HG02610 (cell line): ENCODE measurements at regions not wholly inside any gene's neighbourhood (a gene's known extent, or its start where the extent isn't known, plus 50 kb on each side); places are given as distances from the start of the nearest gene placed in this dataset.

Experiments used
- ATAC-seq: cut with Tn5 transposase; IDR thresholded peaks from one replicate; pipeline ENCODE4 v1.9.1; 2021; ENCODE audit warnings: mild to moderate bottlenecking, moderate library complexity; ENCODE audit not compliant: unreplicated experiment

DNA sequence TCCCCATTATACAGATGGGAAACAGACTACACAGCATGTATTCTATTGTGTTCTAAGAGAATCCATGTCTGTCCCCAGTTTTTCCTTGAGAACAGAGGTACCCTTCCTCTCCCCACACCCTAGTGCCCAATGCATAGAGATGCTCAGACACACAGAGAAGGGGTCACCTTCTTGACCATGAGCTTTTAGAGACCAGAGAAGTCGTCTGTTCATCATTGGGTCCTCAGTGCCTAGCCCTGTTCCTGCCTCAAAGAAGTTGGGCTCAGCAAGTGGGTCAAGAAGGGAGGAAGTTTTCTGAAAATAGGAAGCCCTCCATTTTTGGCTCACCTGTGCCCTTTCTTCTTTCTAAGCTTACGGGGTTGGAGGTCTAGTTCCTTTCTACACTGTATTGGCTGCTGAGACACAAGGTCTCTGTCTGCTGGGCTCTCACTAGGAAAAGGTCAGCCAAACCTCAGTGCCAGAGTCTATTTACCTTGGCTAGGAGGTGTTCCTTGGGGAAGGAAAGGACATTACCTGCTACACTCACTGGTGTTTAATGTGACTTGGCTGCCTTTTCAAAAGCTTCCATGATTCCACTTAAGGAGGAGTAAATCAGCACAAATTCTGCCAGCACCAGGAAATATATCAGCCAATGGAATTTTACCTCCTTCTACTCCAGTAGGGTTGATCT, 198.5 kb upstream of the PWP1 start:
- no peak for ATAC-seq

DNA sequence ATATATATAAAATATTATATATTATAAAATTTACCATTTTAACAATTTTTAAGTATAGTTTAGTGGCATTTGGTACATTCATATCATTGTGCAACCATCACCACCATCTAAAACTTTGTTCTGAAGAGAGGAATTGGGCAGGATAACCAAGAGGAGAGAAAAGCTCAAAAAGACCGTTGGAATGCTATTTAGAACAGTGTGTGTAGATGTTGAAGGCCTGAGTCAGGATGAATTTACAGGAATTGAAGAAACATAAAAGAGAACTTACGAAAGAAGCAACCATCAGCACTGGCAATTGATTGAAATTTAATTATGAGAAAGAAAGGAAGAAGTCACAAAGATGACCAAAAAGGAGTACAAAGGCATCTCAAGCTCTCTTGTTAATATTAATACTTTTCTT, 196.9 kb upstream of the PWP1 start:
- ATAC-seq, result no peak

DNA sequence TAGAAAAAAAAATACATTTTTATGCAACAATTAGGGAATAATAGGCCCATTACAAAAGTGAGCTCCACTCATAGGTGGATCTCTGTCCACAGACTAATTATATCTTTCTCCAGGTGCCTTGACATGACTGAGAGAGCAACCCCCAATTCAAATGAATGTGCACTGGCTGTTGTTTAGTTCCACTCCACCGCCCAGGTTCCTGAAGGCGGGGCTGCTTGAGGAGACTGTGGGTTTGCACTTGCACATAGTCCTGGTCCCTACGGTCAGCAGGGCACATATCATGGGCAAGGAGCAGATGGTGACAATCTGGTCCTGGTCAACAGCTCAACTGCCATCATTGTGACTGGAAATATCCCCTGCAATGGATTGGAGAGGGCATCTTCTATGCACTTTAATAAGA, 195.6 kb upstream of the PWP1 start:
- ATAC-seq, result no peak

DNA sequence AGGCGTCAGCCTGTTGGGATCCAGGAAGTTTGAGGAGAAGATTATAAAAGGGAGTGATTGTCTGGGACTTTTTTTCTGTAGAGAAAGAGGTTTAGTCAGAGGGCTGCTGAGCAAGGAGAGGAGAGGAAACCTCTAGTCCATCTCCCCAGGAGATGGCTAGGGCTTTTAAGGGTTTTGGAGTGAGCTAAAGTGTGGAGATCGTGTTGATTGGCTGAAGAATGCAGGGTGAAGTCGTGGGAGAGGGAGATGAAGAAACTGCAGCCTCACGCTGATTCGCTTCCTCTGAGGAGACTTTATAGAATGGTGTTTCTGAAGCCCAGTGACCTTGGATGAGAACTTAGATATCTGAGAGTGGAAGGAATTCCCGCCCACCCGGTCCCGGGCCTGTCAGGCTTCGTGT, 193.7 kb upstream of the PWP1 start:
- ATAC-seq, result no peak

DNA sequence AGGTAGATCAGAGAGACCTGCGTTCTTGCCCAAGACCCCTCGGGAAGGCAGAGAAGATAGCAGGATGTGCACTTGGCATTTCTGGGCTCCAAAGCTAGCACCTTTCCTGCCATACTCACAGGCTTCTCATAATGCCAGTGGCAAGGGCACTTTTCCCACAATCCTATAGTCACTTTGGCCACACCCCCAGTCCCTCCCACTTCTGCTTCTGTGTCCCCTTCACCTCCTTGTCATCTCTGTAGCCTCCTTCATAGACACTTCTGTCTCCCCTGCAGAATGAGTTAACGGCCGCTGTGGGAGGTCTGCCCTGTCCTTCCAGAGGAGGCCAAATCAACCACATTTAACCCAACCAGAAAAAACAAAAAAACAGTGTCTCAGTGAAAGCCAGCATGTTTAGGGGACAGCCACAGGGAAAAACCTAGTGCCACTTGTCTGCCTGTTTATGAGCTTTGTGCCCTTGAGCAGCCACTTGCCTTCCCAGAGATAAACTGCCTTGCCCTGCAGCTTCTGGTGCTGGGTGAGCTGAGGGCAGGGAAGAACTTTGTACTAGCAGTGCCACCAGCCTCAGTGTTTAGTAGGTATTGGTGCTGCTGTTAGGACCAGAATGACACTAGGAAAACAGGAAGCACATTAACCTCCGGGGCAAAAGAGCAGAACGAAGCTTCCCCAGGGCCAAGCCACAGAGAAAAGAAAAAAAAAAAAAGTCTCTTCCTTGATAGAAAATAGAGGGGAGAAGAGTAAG, 193.0 kb upstream of the PWP1 start:
- ATAC-seq, result no peak

DNA sequence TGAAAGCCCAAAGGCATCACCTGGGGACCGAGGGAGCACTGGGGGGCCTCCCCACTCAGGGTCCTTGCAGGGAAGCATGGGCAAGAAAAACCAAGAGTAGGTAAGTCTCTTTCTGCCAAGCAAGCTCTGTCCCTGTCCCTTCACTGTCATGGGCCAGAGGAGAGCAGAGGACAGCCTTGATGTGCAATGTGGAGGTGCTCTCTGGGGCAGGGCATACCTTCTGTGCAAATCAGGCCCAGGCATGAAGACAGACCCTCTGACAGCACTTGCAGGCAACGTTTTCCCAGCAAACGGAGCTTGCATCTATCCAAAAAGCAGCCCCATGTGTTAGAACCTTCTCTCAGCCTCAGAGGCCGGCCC, 192.5 kb upstream of the PWP1 start:
- no peak for ATAC-seq

DNA sequence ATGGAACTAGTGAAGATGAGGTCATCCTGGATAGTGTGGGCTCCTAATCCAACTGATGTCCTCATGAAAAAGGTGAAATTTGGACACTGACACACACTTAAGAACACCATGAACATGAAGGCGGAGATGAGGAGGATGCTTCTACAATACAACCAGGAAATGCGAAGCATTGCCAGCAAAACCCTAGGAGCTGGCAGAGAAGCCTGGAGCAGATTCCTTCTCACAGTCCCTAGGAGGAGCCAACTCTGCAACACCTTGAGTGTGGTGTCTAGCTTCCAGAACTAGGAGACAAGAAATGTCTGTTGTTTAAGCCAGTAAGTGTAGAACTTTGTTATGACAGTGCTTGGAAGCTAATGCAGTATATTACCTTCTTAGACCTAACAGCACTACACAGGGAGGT, 191.9 kb upstream of the PWP1 start:
- no peak for ATAC-seq

DNA sequence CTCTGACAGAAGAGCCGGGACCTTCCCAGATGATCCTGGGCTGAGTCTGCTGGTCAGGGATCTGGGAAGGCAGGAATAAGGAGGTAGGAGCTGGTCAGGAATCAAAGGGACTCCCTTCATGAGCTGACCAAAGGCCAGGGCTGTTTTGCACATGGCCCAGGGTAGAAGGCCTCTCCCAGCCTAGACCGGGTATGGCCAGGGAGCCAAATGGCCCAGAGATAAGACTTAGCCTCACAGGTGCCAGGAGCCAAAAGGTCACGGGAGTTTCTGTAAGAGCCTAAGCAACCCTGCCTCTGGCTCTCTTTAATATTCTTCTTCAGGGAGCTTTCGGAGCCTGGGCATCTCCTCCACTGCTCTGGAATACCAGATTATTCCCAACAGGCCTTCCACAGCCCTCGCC, 191.3 kb upstream of the PWP1 start:
- ATAC-seq, result no peak

DNA sequence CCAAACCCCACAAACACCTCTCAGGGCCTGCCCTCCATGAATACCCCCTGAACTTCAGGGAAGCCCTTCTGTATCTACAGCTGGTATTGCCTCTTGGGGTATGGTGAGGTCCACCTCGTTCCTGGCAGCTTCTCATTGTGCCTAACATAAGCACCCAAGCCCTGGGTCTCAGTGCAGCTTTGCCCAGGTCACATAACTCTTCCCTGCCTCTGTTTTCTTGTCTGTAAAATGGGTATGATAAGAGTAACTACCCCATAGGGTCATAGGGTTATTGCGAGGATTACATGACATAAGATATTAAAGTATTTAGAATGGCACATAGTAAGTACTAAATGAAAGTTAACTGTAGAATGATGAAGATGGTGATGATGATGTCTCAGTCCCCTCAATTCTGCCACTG, 190.0 kb upstream of the PWP1 start:
- ATAC-seq, result no peak

DNA sequence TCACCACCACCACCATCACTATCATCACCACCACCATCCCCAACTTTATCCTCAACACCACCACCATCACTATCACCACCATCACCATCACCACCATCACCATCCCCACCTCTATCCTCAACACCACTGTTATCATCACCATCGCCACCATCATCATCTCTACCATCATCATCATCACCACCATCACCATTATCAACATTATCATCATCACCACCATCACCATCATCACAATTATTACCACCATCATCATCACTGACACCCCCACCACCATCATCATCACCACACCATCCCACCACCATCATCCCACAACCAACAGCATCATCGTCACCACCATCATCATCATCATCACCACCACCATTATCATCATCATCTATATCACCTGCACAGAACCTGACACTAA, 188.4 kb upstream of the PWP1 start:
- ATAC-seq, result no peak

DNA sequence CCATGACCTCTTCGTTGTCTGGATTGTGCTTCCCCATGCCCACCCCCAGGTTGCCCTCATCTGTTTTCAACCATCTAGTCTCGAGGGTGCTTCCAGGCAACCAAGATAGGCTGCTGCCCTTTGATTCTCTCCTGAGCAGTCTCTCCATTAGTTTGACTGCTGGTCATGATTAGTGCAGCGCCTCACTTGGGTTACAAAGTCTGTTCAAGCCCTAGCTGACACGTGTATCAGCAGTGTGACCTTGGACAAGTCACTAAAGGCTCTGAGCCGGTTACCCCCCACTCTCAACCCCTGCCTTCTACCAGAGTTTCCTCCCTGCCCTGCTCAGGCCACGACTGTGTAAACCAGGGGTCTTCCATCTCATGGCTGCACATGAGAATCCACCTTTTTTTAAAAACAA, 185.3 kb upstream of the PWP1 start:
- no peak for ATAC-seq

DNA sequence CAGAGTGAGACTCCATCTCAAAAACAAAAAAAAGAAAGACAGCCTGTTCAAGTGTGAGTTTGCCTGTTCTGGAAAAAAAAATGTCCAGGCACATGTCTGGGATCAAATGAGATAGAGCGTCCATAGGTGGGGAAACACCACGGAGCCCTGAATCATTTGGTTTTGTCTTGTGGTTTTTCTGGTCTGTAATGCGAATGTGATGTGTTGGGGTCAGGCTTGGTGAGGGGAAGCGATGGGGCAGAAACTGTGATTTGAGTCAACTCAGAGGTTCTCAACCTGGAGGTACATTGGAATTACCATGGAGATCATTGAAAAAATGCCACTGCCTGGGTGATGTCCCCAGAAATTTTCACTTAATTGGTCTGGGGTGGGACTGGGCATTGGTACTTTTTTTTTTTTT, 183.9 kb upstream of the PWP1 start:
- ATAC-seq, result no peak

DNA sequence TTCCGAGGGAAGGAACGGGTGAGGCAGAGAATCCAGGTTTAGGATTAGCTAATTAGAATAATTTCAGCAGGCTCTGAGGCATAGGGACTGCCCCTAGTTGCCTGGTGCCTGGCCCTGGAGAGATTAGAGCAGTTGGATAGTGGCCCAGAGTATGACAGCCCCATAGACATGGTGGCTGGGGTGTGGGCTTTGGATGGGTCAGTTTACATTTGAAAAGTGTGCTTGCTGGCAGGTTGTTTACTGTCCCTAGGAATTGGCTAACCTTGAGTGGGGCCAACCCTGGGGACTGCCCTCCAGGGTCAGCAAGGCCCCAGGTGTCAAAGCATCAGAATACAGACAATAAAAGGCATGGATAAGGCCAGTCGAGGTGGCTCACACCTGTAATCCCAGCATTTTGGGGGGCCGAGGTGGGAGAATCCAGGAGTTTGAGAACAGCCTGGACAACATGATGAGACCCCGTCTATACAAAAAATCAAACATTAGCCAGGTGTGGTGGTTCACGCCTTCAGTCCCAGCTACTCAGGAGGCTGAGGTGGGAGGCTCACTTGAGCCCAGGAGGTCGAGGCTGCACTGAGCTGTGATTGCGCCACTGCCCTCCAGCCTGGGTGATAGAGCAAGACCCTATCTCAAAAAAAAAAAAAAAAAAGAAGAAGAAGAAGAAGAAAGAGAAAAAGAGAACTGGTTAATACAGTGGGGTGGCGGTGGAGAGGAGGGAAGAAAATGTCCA, 182.3 kb upstream of the PWP1 start:
- no peak for ATAC-seq

DNA sequence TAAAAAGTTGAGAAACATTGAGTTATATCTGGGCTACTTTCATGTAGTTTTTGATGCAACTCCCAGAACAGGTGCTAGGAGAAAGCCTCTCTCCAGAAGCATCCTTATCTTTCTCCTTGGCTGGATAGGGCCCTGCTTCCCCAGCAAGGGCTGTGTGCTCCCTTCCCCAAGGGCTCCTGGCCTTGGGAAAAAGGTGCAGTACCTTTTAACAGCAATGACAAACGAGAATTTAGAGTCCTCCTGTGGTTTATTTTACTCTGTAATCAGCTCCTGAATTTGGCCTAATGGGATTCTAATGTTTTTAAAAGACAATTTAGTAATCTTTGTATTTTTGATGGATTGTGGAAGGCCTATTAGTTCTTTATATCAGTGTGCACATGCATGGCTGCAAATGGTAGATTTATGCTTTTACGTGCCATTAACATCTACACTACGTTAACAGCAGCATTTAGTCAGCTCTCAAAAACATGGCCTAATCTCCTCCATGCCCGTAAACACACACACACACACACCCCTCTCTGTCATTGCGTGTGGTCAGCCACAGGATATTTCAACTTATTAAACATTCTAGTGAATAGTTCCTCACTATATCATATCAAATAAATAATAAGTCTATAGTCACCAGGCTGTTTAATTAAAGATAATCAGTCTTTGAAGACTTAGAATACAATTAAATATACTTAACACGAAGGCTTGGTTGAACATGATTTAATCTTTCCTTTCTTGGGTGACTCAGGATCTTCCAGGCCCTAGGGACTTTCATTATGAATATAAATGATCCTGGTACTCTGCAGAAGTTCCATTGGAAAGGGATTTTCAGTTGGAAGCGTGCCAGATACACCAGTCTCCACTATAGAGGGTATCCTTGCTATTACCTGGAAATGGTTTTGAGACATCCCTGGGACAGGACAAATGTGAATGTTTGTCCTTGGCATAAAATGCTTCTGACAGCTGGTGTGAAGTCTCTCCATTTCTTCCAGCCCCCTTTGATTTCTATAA, 181.4 kb upstream of the PWP1 start:
- ATAC-seq, result no peak

DNA sequence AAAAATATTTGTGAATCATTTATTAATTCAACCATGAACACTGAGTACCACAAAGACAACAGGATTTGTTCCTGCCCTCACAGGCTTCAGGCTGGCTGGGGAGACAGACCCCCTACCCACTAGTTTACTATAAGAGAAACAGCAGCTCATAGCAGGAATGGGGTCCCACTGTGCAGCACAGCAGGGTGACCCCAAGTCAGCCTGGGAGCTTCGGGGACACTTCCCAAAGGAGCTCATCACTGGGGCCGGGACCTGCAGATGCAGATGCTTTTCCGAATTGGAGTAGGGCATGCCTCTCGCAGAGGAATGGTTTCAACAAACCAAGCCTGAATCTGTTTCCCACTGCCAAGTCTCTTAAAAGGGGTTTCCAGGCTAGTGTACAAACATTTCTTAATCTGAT, 176.2 kb upstream of the PWP1 start:
- ATAC-seq, result no peak

DNA sequence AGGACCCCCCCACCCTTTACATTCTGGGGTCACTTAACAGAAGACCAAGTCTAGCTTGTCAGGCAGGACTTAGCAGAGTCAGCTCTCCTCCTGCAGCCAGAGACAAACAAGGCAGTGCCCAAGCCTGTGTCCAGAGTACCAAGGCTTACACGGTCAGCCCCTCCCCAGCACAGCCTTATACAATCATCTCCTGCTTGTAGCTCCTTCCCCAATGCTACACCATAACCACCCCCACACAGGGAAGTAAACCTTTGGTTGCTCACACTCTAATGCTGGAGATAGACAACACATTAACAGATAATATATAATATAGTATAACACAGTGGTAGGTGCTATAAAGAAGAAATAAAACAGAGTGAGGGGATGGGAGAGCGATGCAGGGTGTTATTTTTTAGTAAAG, 175.4 kb upstream of the PWP1 start:
- no peak for ATAC-seq

DNA sequence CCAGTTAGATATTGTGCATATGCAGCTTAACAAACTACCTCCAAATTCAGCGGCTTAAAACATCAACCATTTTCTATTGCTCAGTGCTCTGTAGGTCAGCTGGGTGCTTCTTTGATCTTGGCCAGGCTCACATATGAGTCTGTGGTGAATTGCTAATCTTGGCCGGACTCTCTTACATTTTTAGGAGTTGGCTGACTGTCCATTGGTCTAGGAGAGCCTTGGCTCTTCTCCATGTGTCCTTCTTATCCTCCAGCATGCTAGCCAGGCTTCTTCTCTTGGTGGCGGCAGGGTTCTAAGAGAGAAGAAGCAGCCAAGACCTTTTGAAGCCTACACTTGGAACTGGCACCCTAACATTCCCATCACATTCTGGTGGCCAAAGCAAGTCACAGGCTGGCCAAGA, 174.3 kb upstream of the PWP1 start:
- ATAC-seq, result no peak

DNA sequence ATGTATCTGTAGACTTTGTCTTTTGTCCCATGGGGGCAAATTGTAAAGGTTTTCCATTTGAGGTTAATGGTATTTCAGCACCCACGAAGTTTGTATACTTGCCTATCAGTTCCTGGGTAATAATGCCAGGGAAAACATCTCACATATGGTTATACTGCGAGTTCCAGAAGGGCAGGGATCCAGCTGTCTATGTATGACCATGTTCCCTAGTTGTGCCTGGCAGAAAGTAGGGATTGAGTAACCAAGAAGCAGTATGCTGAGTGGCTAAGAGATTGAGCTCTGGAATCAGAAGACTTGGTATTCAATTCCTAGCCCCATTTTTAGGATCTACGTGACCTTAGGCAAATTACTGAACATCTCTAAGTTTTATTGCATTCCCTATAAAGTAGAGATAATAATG, 173.2 kb upstream of the PWP1 start:
- ATAC-seq, result no peak

DNA sequence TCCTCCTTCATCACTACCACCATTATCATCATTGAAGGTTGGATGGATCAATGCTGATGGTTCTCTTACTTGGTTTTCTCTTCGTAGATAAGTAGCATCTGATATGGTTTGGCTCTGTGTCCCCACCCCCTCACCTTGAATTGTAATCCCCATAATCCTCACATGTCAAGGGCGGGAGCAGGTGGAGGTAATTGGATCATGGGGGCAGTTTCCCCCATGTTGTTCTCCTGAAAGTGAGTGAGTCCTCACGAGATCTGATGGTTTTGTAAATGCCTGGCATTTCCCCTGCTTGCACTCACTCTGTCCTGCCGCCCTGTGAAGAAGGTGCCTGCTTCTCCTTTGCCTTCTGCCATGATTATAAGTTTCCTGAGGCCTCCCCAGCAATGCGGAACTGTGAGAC, 172.4 kb upstream of the PWP1 start:
- no peak for ATAC-seq

DNA sequence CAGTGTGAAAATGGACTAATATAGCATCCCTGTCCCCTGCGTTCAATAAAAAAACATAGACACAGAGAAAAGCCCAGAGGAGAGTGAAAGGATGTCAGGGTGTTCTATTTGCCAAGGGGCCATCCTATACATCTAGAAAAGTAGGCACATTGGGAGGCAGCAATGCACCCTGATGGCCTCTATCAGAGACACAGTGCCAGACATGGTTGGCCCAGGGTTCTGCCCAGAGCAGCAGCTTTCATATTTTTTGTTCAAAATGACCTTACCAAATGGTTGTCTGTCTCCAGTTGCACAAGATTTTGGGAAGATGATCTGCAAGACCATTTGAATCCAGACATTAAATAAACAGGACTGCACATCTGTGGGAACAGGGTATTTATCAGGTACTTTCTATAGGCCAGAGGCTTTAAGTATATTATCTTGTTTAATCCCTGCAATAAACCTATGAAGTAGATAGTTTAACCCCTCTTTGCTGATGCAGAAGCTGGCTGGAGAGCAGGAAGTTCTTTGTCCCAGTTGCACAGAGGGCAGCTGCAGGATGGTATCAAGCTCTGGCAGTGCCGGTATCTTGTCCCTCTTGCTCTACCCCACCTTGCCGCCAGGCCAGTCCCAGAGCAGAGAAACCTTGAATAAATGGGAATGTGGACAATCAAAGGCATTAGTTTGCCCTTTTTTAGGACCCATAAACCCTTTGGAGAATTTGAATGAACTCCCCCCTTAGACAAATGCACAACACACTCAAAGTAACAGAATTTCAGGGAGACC, 171.8 kb upstream of the PWP1 start:
- no peak for ATAC-seq
